Naive thymus-derived CD4-positive, alpha-beta T cell (primary cell): ENCODE measurements at regions not wholly inside any gene's neighbourhood (a gene's known extent, or its start where the extent isn't known, plus 50 kb on each side); places are given as distances from the start of the nearest gene placed in this dataset.

Experiments
- ATAC-seq: fragments of 150-1000 bp; cut with Tn5 transposase; 2 replicates; pipeline ENCODE4 v1.10.0; 2021; ENCODE audit warnings: mild to moderate bottlenecking, moderate library complexity
- CTCF ChIA-PET: fragments of 350-600 bp; sonication (Branson Sonifier 250); formaldehyde crosslinking; loops from one replicate; lab custom pipeline; 2021; ENCODE audit warnings: antibody characterized with exemption; lab: Charles Lee
- POLR2A ChIA-PET: fragments of 350-600 bp; sonication (Branson Sonifier 250); formaldehyde crosslinking; loops from one replicate; lab custom pipeline; 2021; ENCODE audit warnings: antibody characterized with exemption, inconsistent platforms; lab: Charles Lee
- DNase-seq, 9 donors: peaks; one replicate each; pipeline versions ENCODE4 v3.0.0 to v3.0.0-alpha.2; 2020 to 2022; ENCODE audit warnings: mixed read lengths in 1 of 9
- H3K27ac ChIP-seq: one replicate; pipeline ENCODE4 v1.7.0; 2013; ENCODE audit warnings: mild to moderate bottlenecking, low read depth, low read length, moderate library complexity
- H3K27me3 ChIP-seq, 2 donors: one replicate each; pipeline ENCODE4 v1.7.0; 2013; ENCODE audit warnings: low read length in 2 of 2, mild to moderate bottlenecking in 2 of 2, moderate library complexity in 2 of 2; ENCODE audit not compliant: control insufficient read depth in 2 of 2, insufficient read depth in 2 of 2
- H3K36me3 ChIP-seq, 3 experiments: 1 replicate in 2 of 3; 2 replicates in 1 of 3; pipeline ENCODE4 v1.7.0; 2013; ENCODE audit warnings: low read length in 3 of 3, mild to moderate bottlenecking in 3 of 3, moderate library complexity in 1 of 3; ENCODE audit not compliant: insufficient read depth in 3 of 3, control insufficient read depth in 2 of 3
- H3K4me1 ChIP-seq, 2 donors: one replicate each; pipeline ENCODE4 v1.7.0; 2013; ENCODE audit warnings: low read length in 2 of 2, mild to moderate bottlenecking in 2 of 2, moderate library complexity in 1 of 2; ENCODE audit not compliant: control insufficient read depth in 2 of 2, insufficient read depth in 2 of 2
- H3K4me3 ChIP-seq: 2 replicates; pipeline ENCODE4 v1.7.0; 2013; ENCODE audit warnings: mild to moderate bottlenecking, low read length
- H3K9me3 ChIP-seq, 3 experiments: 1 replicate in 2 of 3; 2 replicates in 1 of 3; pipeline ENCODE4 v1.7.0; 2013; ENCODE audit warnings: low read length in 3 of 3; ENCODE audit not compliant: control insufficient read depth in 2 of 3
- H3K27ac Mint-ChIP-seq, 9 donors: one replicate each; pipeline ENCODE4 v1.8.0; 2020 to 2022; ENCODE audit warnings: mixed read lengths in 9 of 9, mild to moderate bottlenecking in 8 of 9, moderate library complexity in 5 of 9, inconsistent platforms in 2 of 9
- H3K27me3 Mint-ChIP-seq, 5 donors: one replicate each; pipeline ENCODE4 v1.8.0; 2021 to 2022; ENCODE audit warnings: mixed read lengths in 5 of 5, mild to moderate bottlenecking in 1 of 5
- H3K36me3 Mint-ChIP-seq, 5 donors: one replicate each; pipeline ENCODE4 v1.8.0; 2020 to 2022; ENCODE audit warnings: mixed read lengths in 5 of 5, mild to moderate bottlenecking in 3 of 5, inconsistent platforms in 1 of 5
- H3K4me1 Mint-ChIP-seq, 7 donors: one replicate each; pipeline ENCODE4 v1.8.0; 2020 to 2022; ENCODE audit warnings: mixed read lengths in 7 of 7, mild to moderate bottlenecking in 3 of 7, inconsistent platforms in 1 of 7
- H3K4me3 Mint-ChIP-seq, 10 donors: one replicate each; pipeline ENCODE4 v1.8.0; 2020 to 2022; ENCODE audit warnings: mild to moderate bottlenecking in 10 of 10, mixed read lengths in 10 of 10, moderate library complexity in 6 of 10, inconsistent platforms in 2 of 10
- H3K9me3 Mint-ChIP-seq, 11 donors: one replicate each; pipeline ENCODE4 v1.8.0; 2020 to 2022; ENCODE audit warnings: mixed read lengths in 11 of 11, mild to moderate bottlenecking in 4 of 11, inconsistent platforms in 1 of 11, moderate library complexity in 1 of 11
- intact Hi-C, 2 donors: fragments of 100-400 bp; cut with micrococcal nuclease; formaldehyde crosslinking; loops; one replicate each; pipeline ENCODE4 v1.15.1; 2023

GRCh38 chr9:85215416-85215815 is 526.3 kb downstream of the AGTPBP1 start:
- ATAC-seq (no peak), DNase-seq (no peak)
- peaks cover 0 to 1% (median 0%) of the 10 kb centered on the region in 11 donors for H3K9me3 Mint-ChIP-seq
- no peaks in the 10 kb centered on the region for H3K9me3 ChIP-seq
- H3K4me3 ChIP-seq = no peak overlapping the region
- H3K36me3 Mint-ChIP-seq = no peaks in the 10 kb centered on the region
- intact Hi-C loops = no loop called here
- no peak overlapping the region for H3K27ac ChIP-seq
- H3K4me3 Mint-ChIP-seq = no peak overlapping the region
- H3K27me3 ChIP-seq = no peaks in the 10 kb centered on the region
- POLR2A ChIA-PET = no interaction called here
- no peaks in the 10 kb centered on the region for H3K4me1 Mint-ChIP-seq
- H3K27ac Mint-ChIP-seq = no peak overlapping the region
- H3K36me3 ChIP-seq = no peaks in the 10 kb centered on the region
- H3K4me1 ChIP-seq = no peaks in the 10 kb centered on the region
- peaks cover 0 to 22% (median 10%) of the 10 kb centered on the region in 5 donors for H3K27me3 Mint-ChIP-seq
- CTCF ChIA-PET = no interaction called here

GRCh38 chr9:85213650-85214607 is 527.8 kb downstream of the AGTPBP1 start:
- Histone ChIP-seq H3K27ac (no peak overlapping the region), H3K9me3 (no peaks in the 10 kb centered on the region), H3K4me3 (no peak overlapping the region), H3K36me3 (no peaks in the 10 kb centered on the region), H3K27me3 (no peaks in the 10 kb centered on the region), H3K4me1 (no peaks in the 10 kb centered on the region)
- ATAC-seq (no peak), DNase-seq (no peak)
- Mint-ChIP-seq H3K27me3 (peaks cover 0 to 22% (median 10%) of the 10 kb centered on the region in 5 donors), H3K4me1 (no peaks in the 10 kb centered on the region), H3K27ac (no peak overlapping the region), H3K4me3 (no peak overlapping the region), H3K36me3 (no peaks in the 10 kb centered on the region), H3K9me3 (peaks cover 0 to 1% (median 0%) of the 10 kb centered on the region in 11 donors)
- POLR2A ChIA-PET = no interaction called here
- CTCF ChIA-PET = no interaction called here
- intact Hi-C loops = no loop called here

- Histone ChIP-seq H3K9me3 (no peaks in the 10 kb centered on the region), H3K4me1 (no peaks in the 10 kb centered on the region), H3K27ac (no peak overlapping the region), H3K27me3 (no peaks in the 10 kb centered on the region), H3K36me3 (no peaks in the 10 kb centered on the region), H3K4me3 (no peak overlapping the region)
- H3K9me3 Mint-ChIP-seq = peaks cover 0 to 4% (median 0%) of the 10 kb centered on the region in 11 donors
- H3K4me1 Mint-ChIP-seq = no peaks in the 10 kb centered on the region
- DNase-seq (no peak), ATAC-seq (no peak)
- no peaks in the 10 kb centered on the region for H3K36me3 Mint-ChIP-seq
- ChIA-PET CTCF (no interaction called here), POLR2A (no interaction called here)
- no peak overlapping the region for H3K27ac Mint-ChIP-seq
- intact Hi-C loops = no loop called here
- H3K4me3 Mint-ChIP-seq = no peak overlapping the region
- peaks cover 0 to 22% (median 10%) of the 10 kb centered on the region in 5 donors for H3K27me3 Mint-ChIP-seq
Observed at GRCh38 chr9:85212887-85213286, 528.9 kb downstream of the AGTPBP1 start.

- no peaks in the 10 kb centered on the region for H3K36me3 ChIP-seq
- no peaks in the 10 kb centered on the region for H3K27me3 ChIP-seq
- ChIA-PET POLR2A (no interaction called here), CTCF (no interaction called here)
- H3K27ac ChIP-seq = no peak overlapping the region
- Mint-ChIP-seq H3K4me3 (no peak overlapping the region), H3K36me3 (no peaks in the 10 kb centered on the region), H3K27ac (no peak overlapping the region), H3K9me3 (peaks cover 0 to 5% (median 3%) of the 10 kb centered on the region in 11 donors), H3K27me3 (peaks cover 0 to 19% (median 9%) of the 10 kb centered on the region in 5 donors), H3K4me1 (no peaks in the 10 kb centered on the region)
- H3K4me3 ChIP-seq = no peak overlapping the region
- ATAC-seq (no peak), DNase-seq (no peak)
- H3K4me1 ChIP-seq = no peaks in the 10 kb centered on the region
- intact Hi-C loops = no loop called here
- H3K9me3 ChIP-seq = no peaks in the 10 kb centered on the region
Observed at GRCh38 chr9:85212209-85212608, 529.5 kb downstream of the AGTPBP1 start.

GRCh38 chr9:85208666-85209065 is 533.1 kb downstream of the AGTPBP1 start:
- no peaks in the 10 kb centered on the region for H3K27me3 ChIP-seq
- CTCF ChIA-PET = no interaction called here
- peaks cover 0 to 8% (median 3%) of the 10 kb centered on the region in 11 donors for H3K9me3 Mint-ChIP-seq
- H3K27ac Mint-ChIP-seq = no peak overlapping the region
- no peaks in the 10 kb centered on the region for H3K36me3 Mint-ChIP-seq
- ATAC-seq (no peak), DNase-seq (no peak)
- H3K9me3 ChIP-seq = no peaks in the 10 kb centered on the region
- H3K36me3 ChIP-seq = no peaks in the 10 kb centered on the region
- H3K4me1 Mint-ChIP-seq = no peaks in the 10 kb centered on the region
- H3K27me3 Mint-ChIP-seq = peaks cover 0 to 11% (median 6%) of the 10 kb centered on the region in 5 donors
- no peak overlapping the region for H3K27ac ChIP-seq
- H3K4me3 Mint-ChIP-seq = no peak overlapping the region
- POLR2A ChIA-PET = no interaction called here
- intact Hi-C loops = no loop called here
- H3K4me3 ChIP-seq = no peak overlapping the region
- no peaks in the 10 kb centered on the region for H3K4me1 ChIP-seq

GRCh38 chr9:85204176-85204575 is 534.6 kb downstream of the NTRK2 start:
- no peak for ATAC-seq
- H3K27ac Mint-ChIP-seq = no peak overlapping the region

GRCh38 chr9:85202596-85202995 is 533.1 kb downstream of the NTRK2 start:
- no peaks in the 10 kb centered on the region for H3K9me3 ChIP-seq
- CTCF ChIA-PET = no interaction called here
- no peaks in the 10 kb centered on the region for H3K4me1 ChIP-seq
- H3K27ac ChIP-seq = no peak overlapping the region
- no peak overlapping the region for H3K27ac Mint-ChIP-seq
- ATAC-seq = no peak
- peaks cover 0 to 5% (median 0%) of the 10 kb centered on the region in 5 donors for H3K27me3 Mint-ChIP-seq
- H3K4me1 Mint-ChIP-seq = no peaks in the 10 kb centered on the region
- no peak overlapping the region for H3K4me3 Mint-ChIP-seq
- intact Hi-C loops = no loop called here
- H3K4me3 ChIP-seq = no peak overlapping the region
- POLR2A ChIA-PET = no interaction called here
- H3K9me3 Mint-ChIP-seq = peaks cover 0 to 4% (median 0%) of the 10 kb centered on the region in 11 donors
- DNase-seq = no peak
- H3K36me3 Mint-ChIP-seq = no peaks in the 10 kb centered on the region
- H3K27me3 ChIP-seq = peaks cover 0 to 3% of the 10 kb centered on the region in 2 donors
- H3K36me3 ChIP-seq = no peaks in the 10 kb centered on the region

More at GRCh38 chr9:85204176-85204575, 534.6 kb downstream of the NTRK2 start:
- Mint-ChIP-seq H3K4me3 (no peak overlapping the region), H3K36me3 (no peaks in the 10 kb centered on the region), H3K4me1 (no peaks in the 10 kb centered on the region), H3K27me3 (peaks cover 0 to 5% (median 0%) of the 10 kb centered on the region in 5 donors), H3K9me3 (peaks cover 0 to 8% (median 3%) of the 10 kb centered on the region in 11 donors)
- Histone ChIP-seq H3K9me3 (no peaks in the 10 kb centered on the region), H3K4me3 (no peak overlapping the region), H3K36me3 (no peaks in the 10 kb centered on the region), H3K27me3 (peaks cover 0 to 3% of the 10 kb centered on the region in 2 donors), H3K27ac (no peak overlapping the region), H3K4me1 (no peaks in the 10 kb centered on the region)
- intact Hi-C loops = no loop called here
- CTCF ChIA-PET = no interaction called here
- no peak for DNase-seq
- POLR2A ChIA-PET = no interaction called here
